SJSA1 (cell line): ENCODE measurements at regions not wholly inside any gene's neighbourhood (a gene's known extent, or its start where the extent isn't known, plus 50 kb on each side); places are given as distances from the start of the nearest gene placed in this dataset.
"Not testable (repeated sequence)": the region's sequence is repeated elsewhere in the genome, so short reads cannot be mapped to it uniquely, and the experiment has no call there.

Source experiments
- DNase-seq, 2 experiments: peaks; one replicate each; pipeline ENCODE4 v3.0.0-alpha.2; 2015 to 2020; ENCODE audit warnings: low spot score in 2 of 2, low read depth in 1 of 2
- H3K27ac ChIP-seq: fragments of 250-450 bp; sonication (Bioruptor Pico); 2 replicates; pipeline ENCODE4 v1.5.1; 2020; ENCODE audit warnings: mild to moderate bottlenecking, moderate library complexity
- H3K27me3 ChIP-seq: fragments of 250-450 bp; sonication (Bioruptor Pico); replicated peaks from 2 replicates; pipeline ENCODE4 v1.5.1; 2020; ENCODE audit warnings: mild to moderate bottlenecking, moderate library complexity
- H3K36me3 ChIP-seq: fragments of 250-450 bp; sonication (Bioruptor Pico); 2 replicates; pipeline ENCODE4 v1.5.1; 2020; ENCODE audit warnings: mild to moderate bottlenecking
- H3K4me1 ChIP-seq: fragments of 250-450 bp; sonication (Bioruptor Pico); replicated peaks from 2 replicates; pipeline ENCODE4 v1.6.1; 2021; ENCODE audit warnings: mild to moderate bottlenecking
- H3K4me3 ChIP-seq: fragments of 250-450 bp; sonication (Bioruptor Pico); 2 replicates; pipeline ENCODE4 v1.5.1; 2020; ENCODE audit warnings: mild to moderate bottlenecking
- H3K9me3 ChIP-seq: fragments of 250-450 bp; sonication (Bioruptor Pico); replicated peaks from 2 replicates; pipeline ENCODE4 v1.5.1; 2020; ENCODE audit warnings: mild to moderate bottlenecking

GRCh38 chr12:131314524-131315090 lies 360.9 kb downstream of the ADGRD1 start:
- Histone ChIP-seq H3K9me3 (no peaks in the 10 kb centered on the region; the same call in 1 of the 2 replicates), H3K4me1 (no peaks in the 10 kb centered on the region), H3K27me3 (no peaks in the 10 kb centered on the region), H3K27ac (no peak overlapping the region), H3K4me3 (no peak overlapping the region), H3K36me3 (no peaks in the 10 kb centered on the region)
- DNase-seq, result no peak

- H3K27me3 ChIP-seq, result no peaks in the 10 kb centered on the region
- no peak for DNase-seq
- no peaks in the 10 kb centered on the region for H3K36me3 ChIP-seq
- H3K4me3 ChIP-seq, result no peak overlapping the region
- no peaks in the 10 kb centered on the region; the same call in 1 of the 2 replicates for H3K9me3 ChIP-seq
- no peak overlapping the region for H3K27ac ChIP-seq
- H3K4me1 ChIP-seq, result no peaks in the 10 kb centered on the region
Observed at GRCh38 chr12:131315601-131316000, 361.9 kb downstream of the ADGRD1 start.

GRCh38 chr12:131316388-131316787 lies 362.7 kb downstream of the ADGRD1 start:
- H3K4me3 ChIP-seq, result no peak overlapping the region
- DNase-seq, result no peak
- no peak overlapping the region for H3K27ac ChIP-seq
- no peaks in the 10 kb centered on the region; the same call in 1 of the 2 replicates for H3K9me3 ChIP-seq
- no peaks in the 10 kb centered on the region for H3K36me3 ChIP-seq
- no peaks in the 10 kb centered on the region for H3K4me1 ChIP-seq
- no peaks in the 10 kb centered on the region for H3K27me3 ChIP-seq

GRCh38 chr12:131318045-131318685 lies 364.5 kb downstream of the ADGRD1 start:
- no peaks in the 10 kb centered on the region for H3K36me3 ChIP-seq
- DNase-seq, result no peak
- H3K27ac ChIP-seq, result no peak overlapping the region
- H3K4me1 ChIP-seq, result no peaks in the 10 kb centered on the region
- H3K27me3 ChIP-seq, result no peaks in the 10 kb centered on the region
- no peak overlapping the region for H3K4me3 ChIP-seq
- H3K9me3 ChIP-seq, result no peaks in the 10 kb centered on the region; the same call in 1 of the 2 replicates

GRCh38 chr12:131321988-131322387 lies 368.3 kb downstream of the ADGRD1 start:
- no peak for DNase-seq
- H3K9me3 ChIP-seq, result no peaks in the 10 kb centered on the region

GRCh38 chr12:131322460-131322859 lies 368.8 kb downstream of the ADGRD1 start:
- H3K4me1 ChIP-seq, H3K27ac ChIP-seq, H3K4me3 ChIP-seq, H3K36me3 ChIP-seq, DNase-seq, H3K27me3 ChIP-seq, H3K9me3 ChIP-seq: not testable (repeated sequence)

More at GRCh38 chr12:131321988-131322387, 368.3 kb downstream of the ADGRD1 start:
- Histone ChIP-seq H3K27ac (no peak overlapping the region), H3K27me3 (no peaks in the 10 kb centered on the region), H3K4me3 (no peak overlapping the region), H3K36me3 (no peaks in the 10 kb centered on the region), H3K4me1 (no peaks in the 10 kb centered on the region)

- H3K36me3 ChIP-seq, result no peaks in the 10 kb centered on the region
- no peaks in the 10 kb centered on the region for H3K4me1 ChIP-seq
- DNase-seq, result no peak
- no peak overlapping the region for H3K4me3 ChIP-seq
- H3K27ac ChIP-seq, result no peak overlapping the region
- H3K9me3 ChIP-seq, result no peaks in the 10 kb centered on the region
- no peaks in the 10 kb centered on the region for H3K27me3 ChIP-seq
Observed at GRCh38 chr12:131323879-131324278, 370.2 kb downstream of the ADGRD1 start.

- Histone ChIP-seq H3K27ac (no peak overlapping the region), H3K9me3 (no peaks in the 10 kb centered on the region), H3K4me3 (no peak overlapping the region), H3K36me3 (no peaks in the 10 kb centered on the region), H3K4me1 (no peaks in the 10 kb centered on the region), H3K27me3 (no peaks in the 10 kb centered on the region)
- DNase-seq, result no peak
Observed at GRCh38 chr12:131327521-131328488, 374.1 kb downstream of the ADGRD1 start.

- H3K27ac ChIP-seq, H3K27me3 ChIP-seq, H3K9me3 ChIP-seq, DNase-seq, H3K4me3 ChIP-seq, H3K4me1 ChIP-seq, H3K36me3 ChIP-seq: not testable (repeated sequence)
Observed at GRCh38 chr12:131328861-131329845, 375.4 kb downstream of the ADGRD1 start.

GRCh38 chr12:131330106-131330815 lies 376.6 kb downstream of the ADGRD1 start:
- Histone ChIP-seq H3K4me3 (no peak overlapping the region), H3K27ac (no peak overlapping the region), H3K27me3 (no peaks in the 10 kb centered on the region), H3K36me3 (no peaks in the 10 kb centered on the region), H3K4me1 (no peaks in the 10 kb centered on the region), H3K9me3 (no peaks in the 10 kb centered on the region)
- DNase-seq, result no peak

GRCh38 chr12:131331148-131331750 lies 377.5 kb downstream of the ADGRD1 start:
- Histone ChIP-seq H3K4me3 (no peak overlapping the region), H3K27ac (no peak overlapping the region), H3K27me3 (no peaks in the 10 kb centered on the region), H3K36me3 (no peaks in the 10 kb centered on the region), H3K4me1 (no peaks in the 10 kb centered on the region), H3K9me3 (no peaks in the 10 kb centered on the region)
- DNase-seq, result no peak

GRCh38 chr12:131332224-131332623 lies 378.5 kb downstream of the ADGRD1 start:
- Histone ChIP-seq H3K36me3 (no peaks in the 10 kb centered on the region), H3K27me3 (no peaks in the 10 kb centered on the region), H3K9me3 (no peaks in the 10 kb centered on the region), H3K27ac (no peak overlapping the region), H3K4me3 (no peak overlapping the region), H3K4me1 (no peaks in the 10 kb centered on the region)
- no peak for DNase-seq
